Astrocyte of the spinal cord (primary cell): ENCODE measurements at regions not wholly inside any gene's neighbourhood (a gene's known extent, or its start where the extent isn't known, plus 50 kb on each side); places are given as distances from the start of the nearest gene placed in this dataset.

Experiments used
- DNase-seq: peaks from one replicate; pipeline ENCODE4 v3.0.0; 2011; ENCODE audit warnings: low read depth, low spot score
- H3K4me3 ChIP-seq: 2 replicates; pipeline ENCODE4 v1.5.1; 2011; ENCODE audit warnings: low read depth, mild to moderate bottlenecking, low read length, moderate library complexity
- in situ Hi-C: cut with HindIII; loops from 2 replicates; pipeline ENCODE4 v1.10.0; 2017; ENCODE audit warnings: low sequenced_read_pairs
- TF ChIP-seq, protein P1 (sequence below): IDR thresholded peaks from 2 replicates; pipeline ENCODE4 v1.5.1; 2012; ENCODE audit warnings: low read depth, mild to moderate bottlenecking, low read length, inconsistent platforms

DNA sequence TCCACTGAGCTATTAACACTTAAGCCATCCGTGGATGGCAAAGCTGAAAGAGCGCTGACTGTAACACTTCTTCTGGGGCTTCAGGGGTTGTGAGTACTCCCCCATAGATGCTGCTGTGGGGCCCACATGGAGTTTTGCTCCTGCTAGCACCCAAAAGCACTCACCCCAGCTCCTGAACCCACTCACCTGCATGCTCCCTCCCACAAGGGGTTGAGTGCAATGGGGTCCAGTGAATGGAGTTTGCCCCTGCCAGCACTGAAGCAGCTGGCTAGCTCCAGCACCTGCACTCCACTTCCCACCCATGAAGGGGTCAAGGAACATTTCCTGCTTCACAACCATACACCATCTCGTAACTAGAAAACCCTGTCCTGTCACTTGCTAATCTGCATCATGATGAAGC is 78.9 kb downstream of the IL21 start:
- DNase-seq = no peak
- TF ChIP-seq, protein P1, sequence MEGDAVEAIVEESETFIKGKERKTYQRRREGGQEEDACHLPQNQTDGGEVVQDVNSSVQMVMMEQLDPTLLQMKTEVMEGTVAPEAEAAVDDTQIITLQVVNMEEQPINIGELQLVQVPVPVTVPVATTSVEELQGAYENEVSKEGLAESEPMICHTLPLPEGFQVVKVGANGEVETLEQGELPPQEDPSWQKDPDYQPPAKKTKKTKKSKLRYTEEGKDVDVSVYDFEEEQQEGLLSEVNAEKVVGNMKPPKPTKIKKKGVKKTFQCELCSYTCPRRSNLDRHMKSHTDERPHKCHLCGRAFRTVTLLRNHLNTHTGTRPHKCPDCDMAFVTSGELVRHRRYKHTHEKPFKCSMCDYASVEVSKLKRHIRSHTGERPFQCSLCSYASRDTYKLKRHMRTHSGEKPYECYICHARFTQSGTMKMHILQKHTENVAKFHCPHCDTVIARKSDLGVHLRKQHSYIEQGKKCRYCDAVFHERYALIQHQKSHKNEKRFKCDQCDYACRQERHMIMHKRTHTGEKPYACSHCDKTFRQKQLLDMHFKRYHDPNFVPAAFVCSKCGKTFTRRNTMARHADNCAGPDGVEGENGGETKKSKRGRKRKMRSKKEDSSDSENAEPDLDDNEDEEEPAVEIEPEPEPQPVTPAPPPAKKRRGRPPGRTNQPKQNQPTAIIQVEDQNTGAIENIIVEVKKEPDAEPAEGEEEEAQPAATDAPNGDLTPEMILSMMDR = no peak
- no peak overlapping the region for H3K4me3 ChIP-seq
- in situ Hi-C loops = no loop called here

DNA sequence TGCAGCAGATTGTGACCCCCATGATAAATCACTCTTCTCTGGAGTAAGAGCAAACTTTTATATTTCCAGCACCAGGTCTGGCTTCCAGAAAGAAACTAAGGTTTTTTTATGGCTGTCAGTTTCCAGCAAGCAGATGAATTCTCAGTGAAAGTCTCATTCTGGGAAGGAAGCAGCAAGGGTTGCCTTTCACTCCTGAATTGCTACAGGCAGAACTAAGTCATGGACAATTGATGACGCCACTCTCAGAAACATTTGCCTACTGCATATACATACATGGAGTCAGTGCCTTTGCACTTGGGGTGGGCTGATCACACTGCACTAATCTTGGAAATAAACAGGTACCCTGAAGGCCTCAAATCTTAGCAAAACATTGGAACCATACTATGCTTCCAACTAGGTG is 80.0 kb downstream of the IL21 start:
- in situ Hi-C loops = no loop called here
- DNase-seq = no peak
- TF ChIP-seq, protein P1 = no peak
- H3K4me3 ChIP-seq = no peak overlapping the region

DNA sequence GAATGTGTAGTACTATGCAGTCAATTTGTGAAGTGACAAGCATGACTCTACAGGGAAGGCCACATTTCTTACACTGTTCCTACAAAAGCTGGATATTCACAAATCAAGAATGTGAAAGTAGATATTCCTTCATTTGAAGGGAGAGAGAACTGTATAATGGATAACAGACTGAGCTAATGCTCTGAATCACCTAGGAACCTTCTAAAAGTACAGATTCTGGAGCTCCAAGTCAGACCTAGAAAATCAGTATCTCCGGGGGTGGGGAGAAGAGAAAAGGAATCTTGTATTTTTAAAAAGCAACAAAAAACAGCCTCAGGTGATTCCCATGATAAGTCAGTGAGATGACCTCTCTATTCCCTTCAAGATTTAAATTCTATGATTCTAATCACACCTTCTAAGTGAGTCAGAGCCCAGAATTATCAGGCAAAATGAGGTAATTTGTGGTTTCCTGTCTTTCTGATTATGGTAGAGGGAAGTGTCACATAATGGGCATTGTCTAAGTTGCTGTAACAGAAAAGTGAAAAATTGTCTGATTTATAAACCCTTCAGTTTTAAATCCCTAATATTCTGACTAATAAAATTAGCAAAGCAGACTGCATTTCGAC is 80.9 kb downstream of the IL21 start:
- H3K4me3 ChIP-seq = no peak overlapping the region
- in situ Hi-C loops = no loop called here
- TF ChIP-seq, protein P1 = no peak
- DNase-seq = no peak

DNA sequence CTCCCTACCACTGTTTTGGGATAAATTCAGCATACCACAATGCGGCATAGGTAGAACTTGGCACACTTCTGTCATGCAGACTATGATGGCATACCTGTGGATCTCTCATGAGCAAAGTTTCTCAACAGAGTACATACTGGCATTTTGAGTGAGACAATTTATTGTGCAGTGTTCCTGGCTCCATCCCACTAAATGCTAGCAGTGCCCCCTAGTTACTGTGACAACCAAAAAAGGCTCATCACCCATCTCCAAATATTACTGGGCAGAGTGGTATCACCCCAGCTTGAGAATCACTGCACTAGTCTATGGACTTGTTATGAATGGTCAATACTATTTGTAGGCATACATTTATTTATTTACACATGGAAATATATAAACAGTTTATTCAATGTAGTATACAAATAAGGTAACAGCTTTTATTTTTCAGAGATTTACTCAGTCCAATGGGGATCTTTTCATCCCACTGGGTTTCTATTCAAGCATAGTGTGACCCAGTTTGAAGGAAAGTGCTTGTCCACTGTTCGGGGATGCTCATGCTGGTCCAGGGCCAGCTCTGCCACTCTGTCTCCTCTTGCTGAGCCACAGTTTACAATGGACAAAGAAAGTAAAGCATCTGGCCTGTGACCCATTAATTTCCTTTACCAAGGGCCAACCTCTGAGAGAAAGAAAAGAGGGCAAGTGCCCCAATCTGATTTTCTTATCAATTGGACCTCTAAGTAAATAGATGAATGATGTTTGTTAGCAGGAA is 81.0 kb upstream of the IL2 start:
- in situ Hi-C loops = no loop called here
- no peak overlapping the region for H3K4me3 ChIP-seq
- TF ChIP-seq, protein P1 = no peak
- no peak for DNase-seq

DNA sequence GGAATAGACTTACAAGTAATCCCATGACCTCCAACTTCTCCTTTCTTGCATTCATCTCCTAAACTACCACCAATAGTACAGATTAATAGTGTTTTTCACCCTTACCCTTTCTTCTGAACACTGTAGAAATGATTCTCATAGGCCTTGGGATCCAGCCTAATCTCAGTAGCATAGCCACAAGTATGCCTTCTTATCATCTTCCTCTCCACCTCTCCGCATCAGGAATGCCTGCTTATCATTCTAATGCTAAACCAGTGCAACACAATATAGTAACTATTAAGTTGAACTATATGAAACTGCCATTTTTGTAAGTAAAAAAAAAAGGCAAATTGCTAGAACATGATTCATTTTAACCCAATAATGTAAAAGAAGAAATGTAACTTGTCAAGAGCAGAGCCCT is 79.5 kb upstream of the IL2 start:
- TF ChIP-seq, protein P1 = no peak
- in situ Hi-C loops = no loop called here
- no peak for DNase-seq

DNA sequence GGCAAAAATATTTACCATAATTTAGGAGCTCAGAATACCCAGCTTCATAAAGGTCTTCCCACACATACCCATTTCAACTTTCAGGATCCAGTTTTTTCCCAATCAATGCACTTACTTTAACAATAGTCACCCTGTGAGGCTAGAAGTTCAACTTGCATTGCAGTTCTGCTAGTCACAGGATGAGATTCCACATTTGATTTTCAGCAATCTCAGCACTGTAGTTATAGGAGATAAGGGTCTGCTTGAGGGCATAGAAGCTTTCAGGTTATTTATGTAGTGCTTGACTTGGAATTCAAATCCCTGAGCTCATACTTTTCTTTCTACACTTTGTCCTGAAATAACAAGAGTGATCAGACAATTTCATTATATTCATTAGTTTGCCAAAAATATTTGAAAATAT is 78.3 kb upstream of the IL2 start:
- TF ChIP-seq, protein P1 = no peak
- no peak overlapping the region for H3K4me3 ChIP-seq
- in situ Hi-C loops = no loop called here
- DNase-seq = no peak

More for the DNA sequence above, 79.5 kb upstream of the IL2 start:
- H3K4me3 ChIP-seq = no peak overlapping the region
